ENCODE measurements at regions not wholly inside any gene's neighbourhood (a gene's known extent, or its start where the extent isn't known, plus 50 kb on each side); places are given as distances from the start of the nearest gene placed in this dataset.
"Not testable (repeated sequence)": the region's sequence is repeated elsewhere in the genome, so short reads cannot be mapped to it uniquely, and the experiment has no call there.

GRCh38 chr5:63201738-63202137, 623.1 kb downstream of the LRRC70 start:
- Histone ChIP-seq H3K36me3 (ENCODE audit: control insufficient read depth, insufficient read depth, low read length) (no peaks in the 10 kb centered on the region), H3K4me1 (ENCODE audit: control insufficient read depth, insufficient read depth, low read length, poor library complexity, severe bottlenecking) (no peaks in the 10 kb centered on the region), H3K27ac (ENCODE audit: insufficient read depth, low read length, poor library complexity, severe bottlenecking) (no peak overlapping the region), H3K4me3 (ENCODE audit: low read depth, low read length) (no peak overlapping the region), H3K27me3 (ENCODE audit: control insufficient read depth, insufficient read depth, low read length) (no peaks in the 10 kb centered on the region), H3K9me3 (ENCODE audit: control insufficient read depth in 2 of 2, low read length in 2 of 2) (no peaks in the 10 kb centered on the region)
- Mint-ChIP-seq H3K4me3 (no peak overlapping the region), H3K36me3 (no peaks in the 10 kb centered on the region), H3K27ac (no peak overlapping the region), H3K9me3 (peaks cover 1 to 25% (median 9%) of the 10 kb centered on the region in 7 donors), H3K4me1 (no peaks in the 10 kb centered on the region), H3K27me3 (no peaks in the 10 kb centered on the region)
- no peak for DNase-seq
- ATAC-seq (ENCODE audit: low read depth in 2 of 2), result no peak

- Histone ChIP-seq H3K4me3 (ENCODE audit: low read depth, low read length) (no peak overlapping the region), H3K9me3 (ENCODE audit: control insufficient read depth in 2 of 2, low read length in 2 of 2) (no peaks in the 10 kb centered on the region), H3K4me1 (ENCODE audit: control insufficient read depth, insufficient read depth, low read length, poor library complexity, severe bottlenecking) (no peaks in the 10 kb centered on the region), H3K27ac (ENCODE audit: insufficient read depth, low read length, poor library complexity, severe bottlenecking) (no peak overlapping the region), H3K27me3 (ENCODE audit: control insufficient read depth, insufficient read depth, low read length) (no peaks in the 10 kb centered on the region), H3K36me3 (ENCODE audit: control insufficient read depth, insufficient read depth, low read length) (no peaks in the 10 kb centered on the region)
- ATAC-seq (ENCODE audit: low read depth in 2 of 2), result no peak
- Mint-ChIP-seq H3K9me3 (peaks cover 0 to 10% (median 5%) of the 10 kb centered on the region in 7 donors), H3K36me3 (no peaks in the 10 kb centered on the region), H3K4me1 (no peaks in the 10 kb centered on the region), H3K4me3 (no peak overlapping the region), H3K27ac (no peak overlapping the region), H3K27me3 (peaks cover 4% of the 10 kb centered on the region)
- no peak for DNase-seq
Measured at GRCh38 chr5:63194126-63194525, 615.5 kb downstream of the LRRC70 start.

GRCh38 chr5:63180190-63180589, 601.6 kb downstream of the LRRC70 start:
- H3K4me1 Mint-ChIP-seq; H3K27me3 ChIP-seq (ENCODE audit: control insufficient read depth, insufficient read depth, low read length); H3K4me1 ChIP-seq (ENCODE audit: control insufficient read depth, insufficient read depth, low read length, poor library complexity, severe bottlenecking); H3K27me3 Mint-ChIP-seq; H3K27ac Mint-ChIP-seq; H3K9me3 ChIP-seq (ENCODE audit: control insufficient read depth in 2 of 2, low read length in 2 of 2); H3K4me3 Mint-ChIP-seq; H3K36me3 ChIP-seq (ENCODE audit: control insufficient read depth, insufficient read depth, low read length); H3K4me3 ChIP-seq (ENCODE audit: low read depth, low read length); H3K36me3 Mint-ChIP-seq; ATAC-seq (ENCODE audit: low read depth in 2 of 2); DNase-seq; H3K27ac ChIP-seq (ENCODE audit: insufficient read depth, low read length, poor library complexity, severe bottlenecking): not testable (repeated sequence)
- H3K9me3 Mint-ChIP-seq, result peaks cover 0 to 11% (median 5%) of the 10 kb centered on the region in 7 donors

GRCh38 chr5:63175850-63176249, 597.2 kb downstream of the LRRC70 start:
- H3K4me3 ChIP-seq (ENCODE audit: low read depth, low read length), result no peak overlapping the region
- Mint-ChIP-seq H3K4me1 (no peaks in the 10 kb centered on the region), H3K27ac (no peak overlapping the region), H3K27me3 (peaks cover 5% of the 10 kb centered on the region), H3K36me3 (no peaks in the 10 kb centered on the region), H3K4me3 (no peak overlapping the region), H3K9me3 (peaks cover 0 to 8% (median 0%) of the 10 kb centered on the region in 7 donors)
- ATAC-seq (ENCODE audit: low read depth in 2 of 2) (no peak), DNase-seq (no peak)
- H3K27me3 ChIP-seq (ENCODE audit: control insufficient read depth, insufficient read depth, low read length), result no peaks in the 10 kb centered on the region
- H3K4me1 ChIP-seq (ENCODE audit: control insufficient read depth, insufficient read depth, low read length, poor library complexity, severe bottlenecking), result no peaks in the 10 kb centered on the region
- H3K27ac ChIP-seq (ENCODE audit: insufficient read depth, low read length, poor library complexity, severe bottlenecking), result no peak overlapping the region
- H3K36me3 ChIP-seq (ENCODE audit: control insufficient read depth, insufficient read depth, low read length), result no peaks in the 10 kb centered on the region
- no peaks in the 10 kb centered on the region for H3K9me3 ChIP-seq (ENCODE audit: control insufficient read depth in 2 of 2, low read length in 2 of 2)

DNA sequence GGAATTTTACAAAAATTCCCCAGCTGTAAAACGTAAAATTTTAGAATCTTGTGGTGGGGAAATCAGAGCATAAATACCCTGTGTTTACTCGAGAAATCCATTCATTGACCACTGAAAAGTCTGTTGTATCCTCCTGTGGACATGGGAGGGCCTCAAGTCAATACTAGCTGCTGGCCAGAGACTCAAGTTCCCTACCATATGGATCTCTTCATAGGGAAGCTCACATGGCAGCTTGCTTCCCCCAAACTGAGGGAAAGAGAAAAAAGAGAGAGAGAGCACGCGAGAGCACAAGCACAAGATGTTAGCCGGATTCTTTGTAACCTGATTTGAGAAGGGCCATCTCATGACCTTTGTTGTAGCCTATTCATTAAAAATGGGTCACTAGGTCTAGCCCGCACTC, 591.9 kb downstream of the LRRC70 start:
- H3K9me3 ChIP-seq (ENCODE audit: control insufficient read depth in 2 of 2, low read length in 2 of 2), result no peaks in the 10 kb centered on the region
- H3K9me3 Mint-ChIP-seq, result peaks cover 0 to 6% (median 0%) of the 10 kb centered on the region in 7 donors
- no peaks in the 10 kb centered on the region for H3K4me1 Mint-ChIP-seq
- H3K4me1 ChIP-seq (ENCODE audit: control insufficient read depth, insufficient read depth, low read length, poor library complexity, severe bottlenecking), result no peaks in the 10 kb centered on the region
- no peak overlapping the region for H3K27ac Mint-ChIP-seq
- H3K27me3 ChIP-seq (ENCODE audit: control insufficient read depth, insufficient read depth, low read length), result no peaks in the 10 kb centered on the region
- no peaks in the 10 kb centered on the region for H3K36me3 ChIP-seq (ENCODE audit: control insufficient read depth, insufficient read depth, low read length)
- no peaks in the 10 kb centered on the region for H3K27me3 Mint-ChIP-seq
- no peak for ATAC-seq (ENCODE audit: low read depth in 2 of 2)
- H3K36me3 Mint-ChIP-seq, result no peaks in the 10 kb centered on the region
- no peak overlapping the region for H3K4me3 ChIP-seq (ENCODE audit: low read depth, low read length)
- DNase-seq, result no peak
- H3K27ac ChIP-seq (ENCODE audit: insufficient read depth, low read length, poor library complexity, severe bottlenecking), result no peak overlapping the region
- H3K4me3 Mint-ChIP-seq, result no peak overlapping the region

DNA sequence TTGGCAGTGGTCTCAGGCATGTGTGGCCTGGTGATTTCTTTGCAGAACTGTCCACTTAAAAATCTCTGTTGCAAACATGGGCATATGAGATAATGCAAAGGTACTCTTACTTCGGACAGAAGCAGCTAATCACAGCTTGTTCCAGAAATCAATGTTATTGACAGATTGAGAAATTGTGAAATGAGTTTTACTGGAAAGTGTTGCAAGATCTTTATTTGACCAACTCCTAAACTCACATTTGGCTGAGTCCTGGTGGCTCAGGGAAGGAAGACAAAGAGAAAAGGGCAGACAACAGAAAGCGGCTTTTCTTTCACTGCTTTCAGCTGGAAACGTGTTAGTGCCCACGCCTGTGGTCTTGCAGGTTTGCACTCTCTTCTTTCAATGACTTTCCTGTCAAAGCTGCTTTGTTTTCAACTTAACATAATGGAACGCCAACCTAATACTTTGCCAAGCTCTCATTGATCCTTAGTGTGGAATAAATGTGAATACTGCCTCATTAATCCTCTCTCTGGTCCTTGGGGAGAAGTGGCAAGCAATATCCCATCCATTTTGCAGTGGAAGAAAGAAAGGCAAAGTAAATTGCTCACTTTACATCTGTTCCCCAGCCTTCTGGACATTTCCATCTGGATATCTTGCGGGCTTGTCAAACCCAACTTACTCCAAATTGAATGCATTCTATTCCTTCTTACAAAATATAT, 586.4 kb downstream of the LRRC70 start:
- Mint-ChIP-seq H3K36me3 (no peaks in the 10 kb centered on the region), H3K4me1 (no peaks in the 10 kb centered on the region)

GRCh38 chr5:63164339-63164738, 585.7 kb downstream of the LRRC70 start:
- Mint-ChIP-seq H3K27me3 (no peaks in the 10 kb centered on the region), H3K36me3 (no peaks in the 10 kb centered on the region), H3K4me3 (no peak overlapping the region), H3K27ac (no peak overlapping the region), H3K4me1 (no peaks in the 10 kb centered on the region), H3K9me3 (peaks cover 0 to 8% (median 0%) of the 10 kb centered on the region in 7 donors)
- no peaks in the 10 kb centered on the region for H3K4me1 ChIP-seq (ENCODE audit: control insufficient read depth, insufficient read depth, low read length, poor library complexity, severe bottlenecking)
- no peak overlapping the region for H3K27ac ChIP-seq (ENCODE audit: insufficient read depth, low read length, poor library complexity, severe bottlenecking)
- H3K36me3 ChIP-seq (ENCODE audit: control insufficient read depth, insufficient read depth, low read length), result no peaks in the 10 kb centered on the region
- H3K4me3 ChIP-seq (ENCODE audit: low read depth, low read length), result no peak overlapping the region
- no peak for DNase-seq
- no peaks in the 10 kb centered on the region for H3K27me3 ChIP-seq (ENCODE audit: control insufficient read depth, insufficient read depth, low read length)
- no peak for ATAC-seq (ENCODE audit: low read depth in 2 of 2)
- no peaks in the 10 kb centered on the region for H3K9me3 ChIP-seq (ENCODE audit: control insufficient read depth in 2 of 2, low read length in 2 of 2)

More for the DNA sequence above, 586.4 kb downstream of the LRRC70 start:
- H3K9me3 ChIP-seq (ENCODE audit: control insufficient read depth in 2 of 2, low read length in 2 of 2), result no peaks in the 10 kb centered on the region
- Mint-ChIP-seq H3K4me3 (no peak overlapping the region), H3K27me3 (no peaks in the 10 kb centered on the region), H3K27ac (no peak overlapping the region), H3K9me3 (peaks cover 0 to 6% (median 0%) of the 10 kb centered on the region in 7 donors)
- no peaks in the 10 kb centered on the region for H3K27me3 ChIP-seq (ENCODE audit: control insufficient read depth, insufficient read depth, low read length)
- H3K4me1 ChIP-seq (ENCODE audit: control insufficient read depth, insufficient read depth, low read length, poor library complexity, severe bottlenecking), result no peaks in the 10 kb centered on the region
- H3K27ac ChIP-seq (ENCODE audit: insufficient read depth, low read length, poor library complexity, severe bottlenecking), result no peak overlapping the region
- no peak for ATAC-seq (ENCODE audit: low read depth in 2 of 2)
- H3K4me3 ChIP-seq (ENCODE audit: low read depth, low read length), result no peak overlapping the region
- DNase-seq, result no peak
- no peaks in the 10 kb centered on the region for H3K36me3 ChIP-seq (ENCODE audit: control insufficient read depth, insufficient read depth, low read length)

GRCh38 chr5:63155310-63155631, 576.7 kb downstream of the LRRC70 start:
- Mint-ChIP-seq H3K36me3 (no peaks in the 10 kb centered on the region), H3K9me3 (peaks cover 0 to 5% (median 1%) of the 10 kb centered on the region in 7 donors), H3K4me3 (no peak overlapping the region), H3K27me3 (no peaks in the 10 kb centered on the region), H3K27ac (no peak overlapping the region), H3K4me1 (no peaks in the 10 kb centered on the region)
- no peaks in the 10 kb centered on the region for H3K9me3 ChIP-seq (ENCODE audit: control insufficient read depth in 2 of 2, low read length in 2 of 2)
- H3K27ac ChIP-seq (ENCODE audit: insufficient read depth, low read length, poor library complexity, severe bottlenecking), result no peak overlapping the region
- H3K27me3 ChIP-seq (ENCODE audit: control insufficient read depth, insufficient read depth, low read length), result no peaks in the 10 kb centered on the region
- H3K4me1 ChIP-seq (ENCODE audit: control insufficient read depth, insufficient read depth, low read length, poor library complexity, severe bottlenecking), result no peaks in the 10 kb centered on the region
- no peak for ATAC-seq (ENCODE audit: low read depth in 2 of 2)
- DNase-seq, result no peak
- no peaks in the 10 kb centered on the region for H3K36me3 ChIP-seq (ENCODE audit: control insufficient read depth, insufficient read depth, low read length)
- no peak overlapping the region for H3K4me3 ChIP-seq (ENCODE audit: low read depth, low read length)
